Kidney glomerular epithelial cell (primary cell): ENCODE measurements at regions not wholly inside any gene's neighbourhood (a gene's known extent, or its start where the extent isn't known, plus 50 kb on each side); places are given as distances from the start of the nearest gene placed in this dataset.
"Not testable (repeated sequence)": the region's sequence is repeated elsewhere in the genome, so short reads cannot be mapped to it uniquely, and the experiment has no call there.

Source experiments
- DNase-seq: peaks from one replicate; lab custom pipeline; 2025; lab: John Stamatoyannopoulos, UW

GRCh38 chr2:378364-378763 lies 90.5 kb upstream of the ALKAL2 start:
- DNase-seq: no peak

GRCh38 chr2:377414-377813 lies 89.5 kb upstream of the ALKAL2 start:
- DNase-seq: no peak

GRCh38 chr2:375956-376307 lies 88.0 kb upstream of the ALKAL2 start:
- no peak for DNase-seq

GRCh38 chr2:375270-375955 lies 87.5 kb upstream of the ALKAL2 start:
- no peak for DNase-seq

GRCh38 chr2:368386-368785 lies 80.5 kb upstream of the ALKAL2 start:
- no peak for DNase-seq

- DNase-seq: no peak
These were observed 79.4 kb upstream of the ALKAL2 start for GRCh38 chr2:367246-367645.

GRCh38 chr2:366706-367105 lies 78.8 kb upstream of the ALKAL2 start:
- DNase-seq: no peak

- DNase-seq: no peak
These were observed 77.7 kb upstream of the ALKAL2 start for GRCh38 chr2:365367-366275.

- DNase-seq: no peak
These were observed 76.1 kb upstream of the ALKAL2 start for GRCh38 chr2:363824-364470.

GRCh38 chr2:362924-363323 lies 75.0 kb upstream of the ALKAL2 start:
- DNase-seq: no peak

- no peak for DNase-seq
These were observed 72.2 kb upstream of the ALKAL2 start for GRCh38 chr2:360124-360523.

- DNase-seq: no peak
These were observed 71.2 kb upstream of the ALKAL2 start for GRCh38 chr2:359047-359446.

GRCh38 chr2:357811-358210 lies 69.9 kb upstream of the ALKAL2 start:
- no peak for DNase-seq

- not testable (repeated sequence) for DNase-seq
These were observed 68.4 kb upstream of the ALKAL2 start for GRCh38 chr2:356304-356703.

GRCh38 chr2:355773-356172 lies 67.9 kb upstream of the ALKAL2 start:
- no peak for DNase-seq

GRCh38 chr2:352696-353095 lies 64.8 kb upstream of the ALKAL2 start:
- DNase-seq: no peak

GRCh38 chr2:349390-349789 lies 61.5 kb upstream of the ALKAL2 start:
- no peak for DNase-seq

- DNase-seq: no peak
These were observed 60.5 kb upstream of the ALKAL2 start for GRCh38 chr2:348361-348916.

GRCh38 chr2:344811-345210 lies 56.9 kb upstream of the ALKAL2 start:
- no peak for DNase-seq

- no peak for DNase-seq
These were observed 55.5 kb upstream of the ALKAL2 start for GRCh38 chr2:343355-343754.

GRCh38 chr2:341912-342311 lies 54.0 kb upstream of the ALKAL2 start:
- no peak for DNase-seq

GRCh38 chr2:341017-341542 lies 53.2 kb upstream of the ALKAL2 start:
- DNase-seq: no peak
